Activated naive CD4-positive, alpha-beta T cell treated with anti-CD3 and anti-CD28 coated beads for 36 hours (primary cell): ENCODE measurements at regions not wholly inside any gene's neighbourhood (a gene's known extent, or its start where the extent isn't known, plus 50 kb on each side); places are given as distances from the start of the nearest gene placed in this dataset.

Experiments
- CTCF ChIA-PET: fragments of 350-600 bp; sonication (Branson Sonifier 250); formaldehyde crosslinking; loops from one replicate; lab custom pipeline; 2021; ENCODE audit warnings: antibody characterized with exemption; lab: Charles Lee
- DNase-seq: peaks from one replicate; pipeline ENCODE4 v3.0.0-alpha.2; 2020
- H3K27ac Mint-ChIP-seq: one replicate; pipeline ENCODE4 v1.8.0; 2021; ENCODE audit warnings: mild to moderate bottlenecking, mixed read lengths
- H3K27me3 Mint-ChIP-seq: one replicate; pipeline ENCODE4 v1.8.0; 2021; ENCODE audit warnings: low read depth, mixed read lengths
- H3K36me3 Mint-ChIP-seq: one replicate; pipeline ENCODE4 v1.8.0; 2021; ENCODE audit warnings: low read depth, mixed read lengths
- H3K4me1 Mint-ChIP-seq: one replicate; pipeline ENCODE4 v1.8.0; 2021; ENCODE audit warnings: low read depth, mixed read lengths
- H3K4me3 Mint-ChIP-seq: one replicate; pipeline ENCODE4 v1.8.0; 2021; ENCODE audit warnings: mild to moderate bottlenecking, moderate library complexity, mixed read lengths
- H3K9me3 Mint-ChIP-seq: one replicate; pipeline ENCODE4 v1.8.0; 2021; ENCODE audit warnings: mixed read lengths
- intact Hi-C: fragments of 100-400 bp; cut with micrococcal nuclease; formaldehyde crosslinking; loops from one replicate; pipeline ENCODE4 v1.15.1; 2023

- CTCF ChIA-PET: no interaction called here
- Mint-ChIP-seq H3K9me3 (peaks cover 8% of the 10 kb centered on the region), H3K27ac (no peak overlapping the region), H3K4me3 (no peak overlapping the region), H3K4me1 (peaks cover 3% of the 10 kb centered on the region), H3K27me3 (no peaks in the 10 kb centered on the region), H3K36me3 (no peaks in the 10 kb centered on the region)
- DNase-seq: no peak
- intact Hi-C loops: no loop called here
These were observed 227.4 kb downstream of the TMEM200A start for GRCh38 chr6:130593200-130593599.

DNA sequence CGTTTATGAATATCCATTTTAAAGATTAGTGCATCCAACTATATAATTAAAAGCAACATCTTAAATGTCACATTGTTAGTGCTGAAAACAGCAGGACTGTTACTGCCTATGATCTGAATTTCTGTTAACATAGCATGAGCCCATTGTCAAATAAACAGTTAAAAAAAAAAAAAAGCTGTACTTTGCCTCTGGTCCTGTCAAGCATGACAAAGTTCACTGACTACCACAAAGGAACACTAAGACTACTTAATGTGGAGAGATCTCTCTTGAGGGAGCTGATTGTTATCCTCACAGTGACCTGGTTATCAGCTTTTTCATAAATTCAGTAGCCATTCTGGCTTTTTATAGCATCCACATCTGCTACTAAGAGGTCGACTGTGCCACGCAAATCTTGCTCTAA lies 228.1 kb downstream of the TMEM200A start:
- Mint-ChIP-seq H3K27me3 (no peaks in the 10 kb centered on the region), H3K9me3 (peaks cover 8% of the 10 kb centered on the region), H3K27ac (no peak overlapping the region), H3K4me1 (peaks cover 3% of the 10 kb centered on the region), H3K36me3 (no peaks in the 10 kb centered on the region), H3K4me3 (no peak overlapping the region)
- no peak for DNase-seq
- intact Hi-C loops: no loop called here
- CTCF ChIA-PET: no interaction called here

DNA sequence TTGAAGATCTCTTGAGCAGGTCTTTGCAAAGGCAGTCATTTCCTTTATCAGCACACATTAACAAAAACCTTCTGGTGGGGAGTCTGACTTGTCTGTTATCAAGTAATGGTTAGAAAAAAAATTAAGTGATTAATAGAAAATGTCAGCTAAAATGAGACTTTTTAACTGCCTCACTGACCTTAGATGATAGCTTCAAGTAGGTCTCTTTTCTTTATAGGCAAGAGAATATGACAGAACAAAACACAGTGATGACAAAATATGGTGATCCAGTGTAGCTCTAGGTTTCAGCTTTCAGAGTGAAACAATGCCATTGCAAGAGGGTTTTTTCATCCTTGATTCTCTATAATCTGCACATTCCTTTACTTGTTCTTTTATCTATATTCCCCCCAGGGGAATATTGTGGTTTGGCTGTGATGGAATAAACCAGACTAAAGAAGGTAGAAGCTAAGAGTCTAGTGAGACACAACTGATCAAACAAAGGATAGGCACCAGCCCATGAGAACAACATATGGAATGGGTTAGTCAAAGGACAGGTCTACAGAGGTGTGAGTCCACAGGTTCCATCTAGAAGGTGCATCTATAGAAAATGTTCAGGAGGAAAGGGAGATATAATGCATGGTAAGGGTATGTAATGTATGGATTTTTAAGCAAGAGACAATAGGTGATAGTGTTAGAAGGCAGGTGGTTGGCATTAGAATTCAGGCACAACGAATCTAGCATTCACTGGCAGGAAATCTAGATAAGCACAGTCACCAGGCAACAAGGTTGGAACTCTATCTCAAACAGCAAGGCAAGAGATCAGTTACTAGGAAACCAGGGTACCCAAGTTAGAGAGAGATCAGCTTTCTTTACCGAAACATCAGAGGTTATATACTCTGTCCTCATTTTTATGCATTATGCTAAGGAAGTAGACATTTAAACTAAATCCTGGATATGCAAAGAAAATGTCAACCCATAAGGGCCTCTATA lies 228.9 kb upstream of the SMLR1 start:
- peaks cover 19% of the 10 kb centered on the region for H3K4me1 Mint-ChIP-seq
- no peak overlapping the region for H3K4me3 Mint-ChIP-seq
- H3K27me3 Mint-ChIP-seq: no peaks in the 10 kb centered on the region
- CTCF ChIA-PET: interaction anchor here (0.8 kb wide), 1 partner anchor 101 kb away, joined by 3 read pairs; no protein-coding TSS in a partner anchor
- H3K27ac Mint-ChIP-seq: no peak overlapping the region
- intact Hi-C loops: no loop called here
- H3K36me3 Mint-ChIP-seq: no peaks in the 10 kb centered on the region
- no peaks in the 10 kb centered on the region for H3K9me3 Mint-ChIP-seq
- no peak for DNase-seq

GRCh38 chr6:130600880-130601341 lies 226.3 kb upstream of the SMLR1 start:
- no peak for DNase-seq
- Mint-ChIP-seq H3K27ac (no peak overlapping the region), H3K4me1 (peaks cover 21% of the 10 kb centered on the region), H3K36me3 (no peaks in the 10 kb centered on the region), H3K4me3 (no peak overlapping the region), H3K27me3 (no peaks in the 10 kb centered on the region), H3K9me3 (no peaks in the 10 kb centered on the region)
- intact Hi-C loops: loop anchor here (5.0 kb wide), 1 partner anchor 574 kb away; no protein-coding TSS in a partner anchor
- CTCF ChIA-PET: no interaction called here

- H3K4me1 Mint-ChIP-seq: peaks cover 21% of the 10 kb centered on the region
- intact Hi-C loops: loop anchor here (1.0 to 5.0 kb wide), 8 partner anchors 20 to 930 kb away; no protein-coding TSS in a partner anchor
- H3K36me3 Mint-ChIP-seq: no peaks in the 10 kb centered on the region
- peak overlapping the region; percentile 28 for H3K27ac Mint-ChIP-seq
- no peak overlapping the region for H3K4me3 Mint-ChIP-seq
- peak; percentile 50 for DNase-seq
- CTCF ChIA-PET: interaction anchor here (1.0 kb wide), 1 partner anchor 15 kb away, joined by 4 read pairs; no protein-coding TSS in a partner anchor
- no peaks in the 10 kb centered on the region for H3K9me3 Mint-ChIP-seq
- H3K27me3 Mint-ChIP-seq: no peaks in the 10 kb centered on the region
These were observed 224.9 kb upstream of the SMLR1 start for GRCh38 chr6:130602151-130602770.

GRCh38 chr6:130603391-130603790 lies 223.8 kb upstream of the SMLR1 start:
- no peak for DNase-seq
- no peaks in the 10 kb centered on the region for H3K36me3 Mint-ChIP-seq
- H3K27me3 Mint-ChIP-seq: no peaks in the 10 kb centered on the region
- intact Hi-C loops: loop anchor here (2.0 to 5.0 kb wide), 2 partner anchors 73 to 576 kb away; no protein-coding TSS in a partner anchor
- H3K9me3 Mint-ChIP-seq: no peaks in the 10 kb centered on the region
- no peak overlapping the region for H3K27ac Mint-ChIP-seq
- CTCF ChIA-PET: interaction anchor here (0.5 to 1.0 kb wide), 2 partner anchors 95 to 279 kb away, joined by 3 to 4 read pairs; no protein-coding TSS in a partner anchor
- no peak overlapping the region for H3K4me3 Mint-ChIP-seq
- H3K4me1 Mint-ChIP-seq: peaks cover 21% of the 10 kb centered on the region

DNA sequence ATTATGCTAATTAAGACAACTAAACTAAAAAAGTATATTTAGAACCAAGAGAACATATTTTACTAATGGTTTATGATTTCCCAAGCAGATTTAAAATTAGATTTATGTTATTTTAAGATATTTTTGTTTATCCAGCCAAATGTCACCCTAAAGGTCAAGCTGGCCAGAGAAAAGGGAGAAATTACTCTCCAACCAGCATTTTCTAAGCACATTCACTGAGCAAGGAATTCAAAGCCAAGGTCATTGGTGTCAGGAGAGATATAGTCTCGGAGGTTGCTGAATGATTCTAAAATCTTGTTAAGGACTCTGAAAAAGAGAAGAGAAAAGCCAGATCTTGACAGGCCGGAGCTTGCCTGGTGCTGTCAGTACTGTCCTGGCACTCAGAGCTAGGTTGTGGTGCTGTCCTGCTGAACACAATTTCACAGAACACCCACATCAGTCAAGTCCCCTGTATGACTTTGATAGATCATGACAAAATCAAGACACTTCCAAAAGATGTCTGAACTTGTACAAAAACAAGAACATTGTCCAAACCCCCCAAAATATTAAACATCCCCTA lies 222.3 kb upstream of the SMLR1 start:
- Mint-ChIP-seq H3K4me1 (peaks cover 21% of the 10 kb centered on the region), H3K36me3 (no peaks in the 10 kb centered on the region), H3K9me3 (no peaks in the 10 kb centered on the region), H3K27ac (no peak overlapping the region), H3K4me3 (no peak overlapping the region), H3K27me3 (no peaks in the 10 kb centered on the region)
- DNase-seq: no peak
- CTCF ChIA-PET: no interaction called here
- intact Hi-C loops: loop anchor here (5.0 kb wide), 1 partner anchor 578 kb away; no protein-coding TSS in a partner anchor

DNA sequence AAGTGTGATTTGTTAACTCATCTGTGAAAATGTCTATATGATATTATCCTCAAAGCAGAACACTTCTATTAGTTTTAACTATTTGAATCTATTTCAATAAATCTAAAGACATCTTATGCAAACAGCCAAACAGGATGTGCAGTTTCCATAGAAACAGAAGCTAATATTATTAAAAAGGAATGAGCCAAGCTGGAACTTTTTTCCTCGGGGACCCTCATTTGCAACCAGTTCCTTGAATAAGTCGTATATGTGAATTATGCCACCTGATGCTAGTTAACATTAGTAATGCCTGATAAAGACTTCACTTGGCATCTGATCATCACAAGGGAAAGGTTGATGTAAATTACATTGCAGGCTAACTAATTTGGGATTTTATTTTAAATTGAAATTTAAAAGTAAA lies 216.9 kb upstream of the SMLR1 start:
- Mint-ChIP-seq H3K27ac (no peak overlapping the region), H3K4me1 (peaks cover 3% of the 10 kb centered on the region), H3K36me3 (no peaks in the 10 kb centered on the region), H3K4me3 (no peak overlapping the region), H3K27me3 (no peaks in the 10 kb centered on the region), H3K9me3 (no peaks in the 10 kb centered on the region)
- DNase-seq: no peak
- CTCF ChIA-PET: no interaction called here
- intact Hi-C loops: no loop called here

DNA sequence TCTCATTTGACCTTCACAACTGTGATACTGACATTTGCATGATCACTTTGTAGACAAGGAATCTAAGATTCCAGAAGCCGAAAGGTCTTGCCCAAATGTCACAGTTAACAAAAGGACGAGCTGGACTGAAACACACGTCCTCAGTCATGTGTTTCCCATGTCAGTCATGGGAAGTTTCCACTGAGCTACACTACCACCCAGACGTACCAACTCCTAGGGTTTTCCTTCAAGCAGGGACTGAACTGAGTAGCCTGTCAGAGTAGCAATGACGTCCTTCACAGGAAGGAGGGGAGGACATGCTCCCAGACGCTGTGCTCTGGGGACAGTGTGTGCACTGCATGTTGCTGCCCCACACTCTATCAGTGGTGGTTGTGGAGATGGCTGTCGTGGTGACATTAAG lies 215.8 kb upstream of the SMLR1 start:
- no peaks in the 10 kb centered on the region for H3K36me3 Mint-ChIP-seq
- peaks cover 3% of the 10 kb centered on the region for H3K4me1 Mint-ChIP-seq
- H3K4me3 Mint-ChIP-seq: no peak overlapping the region
- no peaks in the 10 kb centered on the region for H3K9me3 Mint-ChIP-seq
- no peak for DNase-seq
- intact Hi-C loops: no loop called here
- H3K27me3 Mint-ChIP-seq: no peaks in the 10 kb centered on the region
- H3K27ac Mint-ChIP-seq: no peak overlapping the region
- CTCF ChIA-PET: interaction anchor here (0.7 kb wide), 1 partner anchor 1778 kb away, joined by 3 read pairs; no protein-coding TSS in a partner anchor

DNA sequence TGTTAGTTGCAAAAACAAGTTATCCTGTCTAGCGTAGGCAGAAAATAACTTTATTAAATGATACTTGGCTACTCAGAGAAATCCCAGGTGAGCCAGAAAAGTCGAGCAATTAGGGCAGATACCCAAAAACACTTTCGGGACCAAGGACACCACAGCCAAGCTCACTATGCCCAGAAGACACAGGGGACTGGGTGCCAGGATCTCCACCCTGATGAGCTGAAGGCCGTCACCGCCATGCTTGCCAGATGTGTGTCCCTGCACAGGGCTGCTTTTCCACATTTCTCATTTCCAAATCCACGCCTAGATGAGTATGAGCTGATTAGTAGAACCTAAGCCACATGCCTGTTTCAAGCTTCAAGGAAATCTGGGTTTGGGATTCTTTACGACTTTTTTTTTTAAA lies 214.0 kb upstream of the SMLR1 start:
- H3K4me3 Mint-ChIP-seq: no peak overlapping the region
- H3K36me3 Mint-ChIP-seq: no peaks in the 10 kb centered on the region
- CTCF ChIA-PET: interaction anchor here (1.1 kb wide), 1 partner anchor 218 kb away, joined by 3 read pairs; no protein-coding TSS in a partner anchor
- no peak for DNase-seq
- intact Hi-C loops: no loop called here
- H3K27me3 Mint-ChIP-seq: no peaks in the 10 kb centered on the region
- H3K27ac Mint-ChIP-seq: no peak overlapping the region
- no peaks in the 10 kb centered on the region for H3K9me3 Mint-ChIP-seq
- peaks cover 3% of the 10 kb centered on the region for H3K4me1 Mint-ChIP-seq

DNA sequence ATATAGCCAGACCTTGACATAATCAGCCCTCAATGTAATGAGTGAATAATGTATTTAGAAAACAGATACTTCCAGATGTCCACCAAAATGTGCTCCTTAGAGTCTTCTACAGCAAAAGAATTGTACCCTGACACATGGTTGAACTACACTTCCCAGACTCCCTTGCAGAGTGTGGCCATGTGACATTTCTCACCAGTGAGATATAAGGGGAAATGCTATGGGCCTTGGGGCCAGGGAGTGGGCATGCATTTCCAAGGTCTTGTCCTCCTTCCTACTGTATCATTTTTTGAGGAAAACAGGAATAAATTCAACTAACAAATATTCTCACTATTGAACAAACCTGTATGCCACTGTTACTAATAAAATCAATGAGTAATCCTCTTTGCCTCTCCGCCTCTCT lies 211.4 kb upstream of the SMLR1 start:
- Mint-ChIP-seq H3K27ac (no peak overlapping the region), H3K4me3 (no peak overlapping the region), H3K9me3 (no peaks in the 10 kb centered on the region), H3K36me3 (no peaks in the 10 kb centered on the region), H3K4me1 (peaks cover 9% of the 10 kb centered on the region), H3K27me3 (no peaks in the 10 kb centered on the region)
- intact Hi-C loops: no loop called here
- CTCF ChIA-PET: no interaction called here
- DNase-seq: no peak

DNA sequence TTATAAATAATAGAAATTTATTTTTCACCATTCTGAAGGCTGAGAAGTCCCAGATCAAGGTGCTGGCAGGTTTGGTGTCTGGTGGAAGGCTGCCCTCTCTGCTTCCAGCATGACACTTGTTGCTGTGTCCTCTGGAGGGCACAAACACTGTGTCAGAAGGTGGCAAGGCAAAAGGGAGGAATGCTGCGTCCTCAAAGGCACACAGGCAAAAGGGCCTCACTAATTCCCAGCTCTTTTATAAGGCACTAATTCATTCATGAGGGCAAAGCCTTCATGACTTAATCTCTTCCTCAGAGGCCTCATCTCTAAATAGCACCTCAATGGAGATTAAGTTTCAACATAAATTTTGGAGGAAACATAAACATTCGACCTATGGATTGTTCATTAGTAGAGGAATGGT lies 209.5 kb upstream of the SMLR1 start:
- no peak overlapping the region for H3K4me3 Mint-ChIP-seq
- no peak for DNase-seq
- no peaks in the 10 kb centered on the region for H3K9me3 Mint-ChIP-seq
- CTCF ChIA-PET: interaction anchor here (1.1 kb wide), 1 partner anchor 497 kb away, joined by 3 read pairs; no protein-coding TSS in a partner anchor
- no peaks in the 10 kb centered on the region for H3K36me3 Mint-ChIP-seq
- H3K4me1 Mint-ChIP-seq: peaks cover 10% of the 10 kb centered on the region
- H3K27ac Mint-ChIP-seq: no peak overlapping the region
- intact Hi-C loops: no loop called here
- H3K27me3 Mint-ChIP-seq: no peaks in the 10 kb centered on the region
